ENCODE measurements at regions not wholly inside any gene's neighbourhood (a gene's known extent, or its start where the extent isn't known, plus 50 kb on each side); places are given as distances from the start of the nearest gene placed in this dataset.

GRCh38 chr9:80282766-80283165 is 711.0 kb downstream of the TLE4 start:
- TF ChIP-seq ZNF274 (IDR thresholded peaks at IDR 0.05; ENCODE audit: low read depth, low read length): no peak
- no peak overlapping the region for H3K4me3 ChIP-seq (ENCODE audit: low read length)

GRCh38 chr9:80259079-80259478 is 687.3 kb downstream of the TLE4 start:
- H3K4me3 ChIP-seq (ENCODE audit: low read length): no peak overlapping the region
- no peak for TF ChIP-seq ZNF274 (IDR thresholded peaks at IDR 0.05; ENCODE audit: low read depth, low read length)

GRCh38 chr9:80251778-80252177 is 680.0 kb downstream of the TLE4 start:
- TF ChIP-seq ZNF274 (IDR thresholded peaks at IDR 0.05; ENCODE audit: low read depth, low read length): no peak
- no peak overlapping the region for H3K4me3 ChIP-seq (ENCODE audit: low read length)

GRCh38 chr9:80242022-80242421 is 670.3 kb downstream of the TLE4 start:
- H3K4me3 ChIP-seq (ENCODE audit: low read length): no peak overlapping the region
- TF ChIP-seq ZNF274 (IDR thresholded peaks at IDR 0.05; ENCODE audit: low read depth, low read length): no peak

DNA sequence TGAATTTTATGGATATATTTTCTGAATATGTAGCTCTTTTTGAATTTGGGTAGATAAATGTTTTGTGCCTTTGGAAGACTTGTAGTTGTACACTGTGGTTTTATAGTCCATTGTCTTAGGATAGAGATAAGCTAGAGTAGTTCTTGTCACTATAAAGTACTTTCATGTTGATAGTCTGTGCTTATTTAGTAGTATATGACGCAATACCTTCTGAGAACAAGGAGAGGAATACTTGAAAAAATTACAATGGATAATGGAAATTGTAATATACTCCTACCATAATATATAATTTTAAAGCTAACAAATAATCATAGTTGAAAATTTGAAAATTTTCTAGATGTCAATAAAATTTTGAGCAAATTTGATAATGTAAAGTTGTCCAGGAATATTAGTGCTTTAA is 664.0 kb downstream of the TLE4 start:
- no peak overlapping the region for H3K4me3 ChIP-seq (ENCODE audit: low read length)
- no peak for TF ChIP-seq ZNF274 (IDR thresholded peaks at IDR 0.05; ENCODE audit: low read depth, low read length)

DNA sequence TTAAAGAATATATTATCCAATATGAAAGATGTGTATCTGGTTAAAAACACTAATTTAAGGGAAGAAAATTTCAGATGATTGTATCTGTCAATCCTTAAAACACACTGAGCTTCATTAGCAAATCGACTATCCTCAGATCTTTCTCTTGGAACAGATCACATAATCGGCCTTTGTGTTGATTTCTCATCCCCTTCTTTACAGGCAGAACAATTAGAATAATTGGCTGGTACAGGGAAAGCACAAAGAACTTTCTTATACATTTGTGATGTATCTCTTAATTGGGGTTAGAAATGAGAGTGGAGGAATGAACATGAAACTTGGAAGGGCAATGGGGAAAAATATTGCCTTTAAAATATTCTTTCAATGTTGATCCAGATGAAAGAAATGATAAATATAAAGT is 662.1 kb downstream of the TLE4 start:
- no peak overlapping the region for H3K4me3 ChIP-seq (ENCODE audit: low read length)
- TF ChIP-seq ZNF274 (IDR thresholded peaks at IDR 0.05; ENCODE audit: low read depth, low read length): no peak

- no peak overlapping the region for H3K4me3 ChIP-seq (ENCODE audit: low read length)
- TF ChIP-seq ZNF274 (IDR thresholded peaks at IDR 0.05; ENCODE audit: low read depth, low read length): no peak
Observed at GRCh38 chr9:80233102-80233843, 661.5 kb downstream of the TLE4 start.

GRCh38 chr9:80231318-80232236 is 659.8 kb downstream of the TLE4 start:
- no peak for TF ChIP-seq ZNF274 (IDR thresholded peaks at IDR 0.05; ENCODE audit: low read depth, low read length)
- no peak overlapping the region for H3K4me3 ChIP-seq (ENCODE audit: low read length)

DNA sequence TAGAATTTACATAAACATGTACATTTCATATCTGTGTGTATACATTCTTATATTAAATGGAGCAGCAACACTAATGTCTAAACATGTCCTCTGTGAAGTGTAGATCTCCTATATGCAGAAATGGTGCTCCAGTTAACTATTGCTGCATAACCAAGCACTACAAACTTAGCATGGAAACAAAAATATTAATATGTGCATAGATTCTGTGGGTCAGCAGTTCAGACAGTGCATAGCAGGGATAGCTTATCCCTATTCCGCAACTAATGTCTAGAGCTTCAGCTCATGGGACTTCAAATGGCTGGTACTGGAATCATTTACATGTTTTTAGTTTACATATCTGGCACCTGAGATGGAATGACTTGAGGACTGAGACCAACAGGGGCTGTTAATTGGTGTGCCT is 652.1 kb downstream of the TLE4 start:
- no peak for TF ChIP-seq ZNF274 (IDR thresholded peaks at IDR 0.05; ENCODE audit: low read depth, low read length)
- no peak overlapping the region for H3K4me3 ChIP-seq (ENCODE audit: low read length)

DNA sequence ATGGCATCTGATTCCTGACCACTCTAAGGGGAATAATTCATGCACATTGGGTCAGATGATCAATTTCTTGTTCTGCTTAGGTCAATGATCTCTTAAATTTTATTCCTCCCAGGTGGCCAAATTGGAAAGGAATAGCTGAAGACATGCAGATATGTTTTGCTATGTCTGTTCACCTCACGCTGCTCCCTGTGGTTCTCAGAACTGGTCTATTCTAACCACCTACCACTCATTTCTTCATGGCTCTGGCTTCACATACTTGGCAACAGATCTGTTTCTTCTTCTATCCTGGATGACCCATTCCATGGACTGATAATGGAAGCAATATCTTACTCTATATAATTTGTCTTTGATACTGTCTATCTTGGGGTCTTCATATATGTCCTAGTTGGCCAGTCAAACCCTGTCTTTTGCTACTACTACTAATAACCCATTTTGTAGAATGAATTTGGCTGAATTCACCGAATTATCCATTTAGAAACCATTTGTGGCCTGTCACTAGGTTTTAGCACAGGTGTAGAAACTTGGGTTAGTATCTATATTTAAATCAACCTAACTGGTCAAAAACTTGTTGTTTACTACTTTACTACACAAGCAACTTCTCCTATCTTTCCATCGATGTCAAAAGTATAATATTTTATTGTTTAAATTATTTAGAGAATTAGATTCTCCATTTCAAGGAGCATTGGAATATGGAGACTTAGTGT is 650.9 kb downstream of the TLE4 start:
- no peak for TF ChIP-seq ZNF274 (IDR thresholded peaks at IDR 0.05; ENCODE audit: low read depth, low read length)

GRCh38 chr9:80218328-80218727 is 646.6 kb downstream of the TLE4 start:
- H3K4me3 ChIP-seq (ENCODE audit: low read length): no peak overlapping the region
- no peak for TF ChIP-seq ZNF274 (IDR thresholded peaks at IDR 0.05; ENCODE audit: low read depth, low read length)

More for the DNA sequence above, 650.9 kb downstream of the TLE4 start:
- no peak overlapping the region for H3K4me3 ChIP-seq (ENCODE audit: low read length)

DNA sequence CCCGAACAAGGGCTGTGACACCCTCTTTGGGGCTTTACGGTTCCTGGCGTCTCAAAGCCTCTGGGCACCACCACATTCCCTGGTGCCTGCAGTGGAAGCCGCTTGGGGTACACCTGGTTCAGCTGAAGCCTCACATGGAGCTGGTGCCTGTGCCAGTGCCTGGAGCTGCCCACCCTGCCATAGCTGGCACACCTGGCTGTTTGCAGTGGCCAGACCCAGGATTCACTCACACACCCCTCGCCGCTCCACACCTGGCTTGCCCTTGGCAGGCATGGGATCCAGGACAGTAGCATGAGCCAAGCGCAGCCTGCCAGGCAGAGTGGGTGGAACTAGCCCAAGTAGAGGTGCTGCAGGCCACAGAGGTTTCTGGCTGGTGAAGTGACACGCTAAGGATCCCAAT is 641.8 kb downstream of the TLE4 start:
- H3K4me3 ChIP-seq (ENCODE audit: low read length): no peak overlapping the region
- TF ChIP-seq ZNF274 (IDR thresholded peaks at IDR 0.05; ENCODE audit: low read depth, low read length): no peak

GRCh38 chr9:80208696-80209095 is 636.9 kb downstream of the TLE4 start:
- no peak overlapping the region for H3K4me3 ChIP-seq (ENCODE audit: low read length)
- TF ChIP-seq ZNF274 (IDR thresholded peaks at IDR 0.05; ENCODE audit: low read depth, low read length): no peak

- TF ChIP-seq ZNF274 (IDR thresholded peaks at IDR 0.05; ENCODE audit: low read depth, low read length): no peak
- no peak overlapping the region for H3K4me3 ChIP-seq (ENCODE audit: low read length)
Observed at GRCh38 chr9:80204054-80204453, 632.3 kb downstream of the TLE4 start.

Data from GM08714 (cell line).